IMR-90 (cell line): ENCODE measurements at regions not wholly inside any gene's neighbourhood (a gene's known extent, or its start where the extent isn't known, plus 50 kb on each side); places are given as distances from the start of the nearest gene placed in this dataset.

Experiments used
- ATAC-seq: fragments of 200-7000 bp; cut with Tn5 transposase; 2 replicates; pipeline ENCODE4 v1.9.1; 2020; ENCODE audit warnings: low read depth, mild to moderate bottlenecking, moderate library complexity
- BruUV-seq: library from RNA; stranded (reverse); fragments of 400-500 nt; replicated peaks from 2 replicates; lab custom pipeline; 2021; lab: Mats Ljungman, UMichigan
- CTCF ChIA-PET: fragments of 300-600 bp; formaldehyde crosslinking; extraction: SDS; loops from one replicate; lab custom pipeline; 2021; ENCODE audit warnings: antibody characterized with exemption; lab: Yijun Ruan, JAX
- POLR2A ChIA-PET: fragments of 300-600 bp; sonication (Branson Sonifier 250); formaldehyde crosslinking; loops from one replicate; lab custom pipeline; 2022; ENCODE audit warnings: antibody characterized with exemption; ENCODE audit not compliant: unreplicated experiment; lab: Charles Lee
- DNase-seq: peaks from one replicate; pipeline ENCODE4 v3.0.0; 2013
- H2AFZ ChIP-seq: replicated peaks from 2 replicates; pipeline ENCODE3; 2013; ENCODE audit warnings: low read length, mild to moderate bottlenecking; ENCODE audit not compliant: poor library complexity
- H2AK5ac ChIP-seq: 2 replicates; pipeline ENCODE4 v1.6.1; 2013; ENCODE audit warnings: low read depth, low read length, inconsistent platforms
- H2AK9ac ChIP-seq: replicated peaks from 2 replicates; pipeline ENCODE3; 2013; ENCODE audit warnings: mild to moderate bottlenecking, low read depth, low read length, moderate library complexity; ENCODE audit not compliant: poor library complexity
- H2BK120ac ChIP-seq: 2 replicates; pipeline ENCODE4 v1.6.1; 2013; ENCODE audit warnings: low read depth, low read length, inconsistent platforms
- H2BK15ac ChIP-seq: 3 replicates; pipeline ENCODE4 v1.6.1; 2013; ENCODE audit warnings: low read depth, low read length, inconsistent platforms
- H2BK20ac ChIP-seq: 2 replicates; pipeline ENCODE4 v1.6.1; 2013; ENCODE audit warnings: low read depth, mild to moderate bottlenecking, inconsistent platforms, low read length, moderate library complexity
- H2BK5ac ChIP-seq: 2 replicates; pipeline ENCODE4 v1.6.1; 2013; ENCODE audit warnings: mild to moderate bottlenecking, low read depth, low read length, inconsistent platforms; ENCODE audit not compliant: poor library complexity, severe bottlenecking
- H3K14ac ChIP-seq: replicated peaks from 2 replicates; pipeline ENCODE4 v1.6.1; 2013; ENCODE audit warnings: low read depth, low read length, inconsistent platforms
- H3K18ac ChIP-seq: 2 replicates; pipeline ENCODE4 v1.6.1; 2013; ENCODE audit warnings: low read depth, low read length, control low read depth
- H3K23ac ChIP-seq: 2 replicates; pipeline ENCODE4 v1.6.1; 2013; ENCODE audit warnings: low read depth, low read length, inconsistent platforms
- H3K27ac ChIP-seq: 2 replicates; pipeline ENCODE4 v1.5.1; 2013; ENCODE audit warnings: mild to moderate bottlenecking, control low read depth, low read length; ENCODE audit not compliant: insufficient read depth
- H3K27me3 ChIP-seq: 2 replicates; pipeline ENCODE4 v1.6.1; 2013; ENCODE audit warnings: low read length; ENCODE audit not compliant: control insufficient read depth, insufficient read depth
- H3K36me3 ChIP-seq: 2 replicates; pipeline ENCODE4 v1.6.1; 2013; ENCODE audit warnings: low read length, mixed read lengths; ENCODE audit not compliant: control insufficient read depth, insufficient read depth
- H3K4ac ChIP-seq: 2 replicates; pipeline ENCODE4 v1.6.1; 2013; ENCODE audit warnings: low read depth, low read length, inconsistent platforms
- H3K4me1 ChIP-seq: 2 replicates; pipeline ENCODE4 v1.6.1; 2013; ENCODE audit warnings: low read length, mixed read lengths; ENCODE audit not compliant: control insufficient read depth, insufficient read depth
- H3K4me2 ChIP-seq: 2 replicates; pipeline ENCODE4 v1.6.1; 2013; ENCODE audit warnings: low read depth, mild to moderate bottlenecking, control low read depth, low read length, moderate library complexity
- H3K4me3 ChIP-seq: 2 replicates; pipeline ENCODE4 v1.5.1; 2013; ENCODE audit warnings: low read depth, mild to moderate bottlenecking, control low read depth, low read length, moderate library complexity; ENCODE audit not compliant: insufficient read depth
- H3K56ac ChIP-seq: 2 replicates; pipeline ENCODE4 v1.6.1; 2013; ENCODE audit warnings: low read length, inconsistent platforms; ENCODE audit not compliant: insufficient read depth; ENCODE audit errors: extremely low read depth
- H3K79me1 ChIP-seq, 2 experiments: 2 replicates each; pipeline ENCODE4 v1.6.1; 2013; ENCODE audit warnings: low read length in 2 of 2, inconsistent platforms in 1 of 2, low read depth in 1 of 2
- H3K9ac ChIP-seq: 2 replicates; pipeline ENCODE4 v1.6.1; 2013; ENCODE audit warnings: low read depth, low read length, control low read depth
- H3K9me1 ChIP-seq: 2 replicates; pipeline ENCODE4 v1.6.1; 2013; ENCODE audit warnings: low read length, inconsistent platforms; ENCODE audit not compliant: insufficient read depth
- H3K9me3 ChIP-seq: 2 replicates; pipeline ENCODE4 v1.6.1; 2013; ENCODE audit warnings: low read length; ENCODE audit not compliant: control insufficient read depth, insufficient read depth
- H4K20me1 ChIP-seq: 2 replicates; pipeline ENCODE4 v1.6.1; 2013; ENCODE audit warnings: low read length, inconsistent platforms; ENCODE audit not compliant: insufficient read depth
- H4K5ac ChIP-seq: 2 replicates; pipeline ENCODE4 v1.6.1; 2013; ENCODE audit warnings: mild to moderate bottlenecking, low read depth, low read length, control low read depth
- H4K8ac ChIP-seq, 2 experiments: 2 replicates each; pipeline ENCODE4 v1.6.1; 2013; ENCODE audit warnings: low read depth in 2 of 2, low read length in 2 of 2, control low read depth in 1 of 2, inconsistent platforms in 1 of 2
- H4K91ac ChIP-seq: 2 replicates; pipeline ENCODE4 v1.6.1; 2013; ENCODE audit warnings: low read depth, low read length, inconsistent platforms; ENCODE audit not compliant: insufficient read depth
- BHLHE40 ChIP-seq: fragments of 150-350 bp; IDR thresholded peaks from 2 replicates; pipeline ENCODE4 v1.6.1; 2016; ENCODE audit warnings: mild to moderate bottlenecking, low read depth, low read length
- CEBPB ChIP-seq: IDR thresholded peaks from 2 replicates; pipeline ENCODE4 v1.6.1; 2012; ENCODE audit warnings: low read depth, low read length, improper control_type of control experiment
- CHD1 ChIP-seq: IDR thresholded peaks from 2 replicates; pipeline ENCODE4 v1.6.1; 2012; ENCODE audit warnings: low read depth, low read length, improper control_type of control experiment
- CTCF ChIP-seq: conservative IDR thresholded peaks from 2 replicates; pipeline ENCODE4 v1.5.1; 2012; ENCODE audit warnings: mild to moderate bottlenecking, low read depth, low read length, improper control_type of control experiment
- FOS ChIP-seq: fragments of 150-350 bp; IDR thresholded peaks from 2 replicates; pipeline ENCODE4 v1.6.1; 2016; ENCODE audit warnings: low read depth, low read length
- MAZ ChIP-seq: IDR thresholded peaks from 2 replicates; pipeline ENCODE4 v1.6.1; 2012; ENCODE audit warnings: low read depth, mild to moderate bottlenecking, low read length, improper control_type of control experiment, moderate library complexity, borderline replicate concordance
- MXI1 ChIP-seq: IDR thresholded peaks from 2 replicates; pipeline ENCODE4 v1.6.1; 2012; ENCODE audit warnings: low read depth, mild to moderate bottlenecking, low read length, moderate library complexity, borderline replicate concordance
- NFE2L2 ChIP-seq: fragments of 150-350 bp; IDR thresholded peaks from 2 replicates; pipeline ENCODE4 v1.6.1; 2016; ENCODE audit warnings: low read depth, mild to moderate bottlenecking, low read length
- RAD21 ChIP-seq: IDR thresholded peaks from 2 replicates; pipeline ENCODE4 v1.6.1; 2012; ENCODE audit warnings: low read length, improper control_type of control experiment
- RCOR1 ChIP-seq: IDR thresholded peaks from 2 replicates; pipeline ENCODE4 v1.6.1; 2012; ENCODE audit warnings: mild to moderate bottlenecking, low read length, improper control_type of control experiment; ENCODE audit not compliant: insufficient replicate concordance
- RFX5 ChIP-seq: IDR thresholded peaks from 2 replicates; pipeline ENCODE4 v1.8.0; 2012; ENCODE audit warnings: low read depth, mild to moderate bottlenecking, low read length, moderate library complexity
- SMC3 ChIP-seq: fragments of 150-350 bp; IDR thresholded peaks from 2 replicates; pipeline ENCODE4 v1.6.1; 2016; ENCODE audit warnings: low read depth, mild to moderate bottlenecking, antibody characterized with exemption, low read length, moderate library complexity
- dilution Hi-C: fragments of 300-500 bp; cut with HindIII; formaldehyde crosslinking; loops from one replicate; pipeline ENCODE4 v1.14.3; 2018; ENCODE audit warnings: low sequenced_read_pairs; ENCODE audit not compliant: unreplicated experiment
- in situ Hi-C: fragments of 300-500 bp; cut with MboI; formaldehyde crosslinking; loops from 3 replicates; pipeline ENCODE4 v1.14.3; 2019; ENCODE audit warnings: low sequenced_read_pairs, inconsistent platforms, mixed read lengths
- intact Hi-C: fragments of 100-400 bp; cut with micrococcal nuclease; formaldehyde crosslinking; loops from 2 replicates; pipeline ENCODE4 v1.10.0; 2022
- TF ChIP-seq, protein P1 (sequence below): fragments of 150-350 bp; IDR thresholded peaks from 2 replicates; pipeline ENCODE4 v1.6.1; 2016; ENCODE audit warnings: low read depth, mild to moderate bottlenecking, low read length, moderate library complexity, borderline replicate concordance

- ChIA-PET POLR2A (no interaction called here), CTCF (interaction anchor here (0.7 kb wide), 1 partner anchor 12 kb away, joined by 3 read pairs; no protein-coding TSS in a partner anchor)
- intact Hi-C loops: no loop called here
- Histone ChIP-seq H3K56ac (no peak overlapping the region), H4K20me1 (no peaks in the 10 kb centered on the region), H3K14ac (no peak overlapping the region), H3K4me1 (peaks cover 2% of the 10 kb centered on the region; the same call in 1 of the 2 replicates), H3K9me1 (no peaks in the 10 kb centered on the region), H3K23ac (no peak overlapping the region), H3K9me3 (no peaks in the 10 kb centered on the region), H2BK15ac (no peak overlapping the region), H3K9ac (no peak overlapping the region), H3K36me3 (no peaks in the 10 kb centered on the region), H2BK5ac (no peak overlapping the region), H3K4ac (no peak overlapping the region), H2BK120ac (no peak overlapping the region), H4K5ac (no peak overlapping the region), H3K4me2 (no peak overlapping the region), H2AFZ (no peak overlapping the region), H3K4me3 (no peak overlapping the region), H3K18ac (no peak overlapping the region), H2AK9ac (no peak overlapping the region), H3K79me1 (no peaks in the 10 kb centered on the region), H3K27ac (no peak overlapping the region), H4K91ac (no peak overlapping the region), H2BK20ac (no peak overlapping the region), H2AK5ac (no peak overlapping the region), H4K8ac (no peak overlapping the region), H3K27me3 (no peaks in the 10 kb centered on the region)
- ATAC-seq: no peak
- no TSS peak for BruUV-seq
- no peak for DNase-seq
- in situ Hi-C loops: no loop called here
- TF ChIP-seq MXI1 (no peak), RCOR1 (no peak), BHLHE40 (no peak), CHD1 (no peak), NFE2L2 (no peak), RFX5 (no peak), FOS (no peak), MAZ (no peak), SMC3 (no peak), RAD21 (no peak), CEBPB (no peak), CTCF (no peak)
- TF ChIP-seq, protein P1, sequence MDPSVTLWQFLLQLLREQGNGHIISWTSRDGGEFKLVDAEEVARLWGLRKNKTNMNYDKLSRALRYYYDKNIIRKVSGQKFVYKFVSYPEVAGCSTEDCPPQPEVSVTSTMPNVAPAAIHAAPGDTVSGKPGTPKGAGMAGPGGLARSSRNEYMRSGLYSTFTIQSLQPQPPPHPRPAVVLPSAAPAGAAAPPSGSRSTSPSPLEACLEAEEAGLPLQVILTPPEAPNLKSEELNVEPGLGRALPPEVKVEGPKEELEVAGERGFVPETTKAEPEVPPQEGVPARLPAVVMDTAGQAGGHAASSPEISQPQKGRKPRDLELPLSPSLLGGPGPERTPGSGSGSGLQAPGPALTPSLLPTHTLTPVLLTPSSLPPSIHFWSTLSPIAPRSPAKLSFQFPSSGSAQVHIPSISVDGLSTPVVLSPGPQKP: no peak
- dilution Hi-C loops: no loop called here
Observed at GRCh38 chr5:91264311-91265051, 118.6 kb downstream of the ARRDC3 start.
